Activated naive CD4-positive, alpha-beta T cell treated with anti-CD3 and anti-CD28 coated beads for 36 hours (primary cell): ENCODE measurements at regions not wholly inside any gene's neighbourhood (a gene's known extent, or its start where the extent isn't known, plus 50 kb on each side); places are given as distances from the start of the nearest gene placed in this dataset.

Experiments
- CTCF ChIA-PET: fragments of 350-600 bp; sonication (Branson Sonifier 250); formaldehyde crosslinking; loops from one replicate; lab custom pipeline; 2021; ENCODE audit warnings: antibody characterized with exemption; lab: Charles Lee
- DNase-seq: peaks from one replicate; pipeline ENCODE4 v3.0.0-alpha.2; 2020
- H3K27ac Mint-ChIP-seq: one replicate; pipeline ENCODE4 v1.8.0; 2021; ENCODE audit warnings: mild to moderate bottlenecking, mixed read lengths
- H3K27me3 Mint-ChIP-seq: one replicate; pipeline ENCODE4 v1.8.0; 2021; ENCODE audit warnings: low read depth, mixed read lengths
- H3K36me3 Mint-ChIP-seq: one replicate; pipeline ENCODE4 v1.8.0; 2021; ENCODE audit warnings: low read depth, mixed read lengths
- H3K4me1 Mint-ChIP-seq: one replicate; pipeline ENCODE4 v1.8.0; 2021; ENCODE audit warnings: low read depth, mixed read lengths
- H3K4me3 Mint-ChIP-seq: one replicate; pipeline ENCODE4 v1.8.0; 2021; ENCODE audit warnings: mild to moderate bottlenecking, moderate library complexity, mixed read lengths
- H3K9me3 Mint-ChIP-seq: one replicate; pipeline ENCODE4 v1.8.0; 2021; ENCODE audit warnings: mixed read lengths
- intact Hi-C: fragments of 100-400 bp; cut with micrococcal nuclease; formaldehyde crosslinking; loops from one replicate; pipeline ENCODE4 v1.15.1; 2023

GRCh38 chr11:105219670-105220069 is 80.1 kb upstream of the CARD18 start:
- no peaks in the 10 kb centered on the region for H3K4me1 Mint-ChIP-seq
- peaks cover 4% of the 10 kb centered on the region for H3K27me3 Mint-ChIP-seq
- CTCF ChIA-PET, result interaction anchor here (1.5 kb wide), 1 partner anchor 10 kb away, joined by 4 read pairs; no protein-coding TSS in a partner anchor
- no peaks in the 10 kb centered on the region for H3K36me3 Mint-ChIP-seq
- intact Hi-C loops, result no loop called here
- H3K9me3 Mint-ChIP-seq, result no peaks in the 10 kb centered on the region
- H3K4me3 Mint-ChIP-seq, result no peak overlapping the region
- no peak overlapping the region for H3K27ac Mint-ChIP-seq
- no peak for DNase-seq

DNA sequence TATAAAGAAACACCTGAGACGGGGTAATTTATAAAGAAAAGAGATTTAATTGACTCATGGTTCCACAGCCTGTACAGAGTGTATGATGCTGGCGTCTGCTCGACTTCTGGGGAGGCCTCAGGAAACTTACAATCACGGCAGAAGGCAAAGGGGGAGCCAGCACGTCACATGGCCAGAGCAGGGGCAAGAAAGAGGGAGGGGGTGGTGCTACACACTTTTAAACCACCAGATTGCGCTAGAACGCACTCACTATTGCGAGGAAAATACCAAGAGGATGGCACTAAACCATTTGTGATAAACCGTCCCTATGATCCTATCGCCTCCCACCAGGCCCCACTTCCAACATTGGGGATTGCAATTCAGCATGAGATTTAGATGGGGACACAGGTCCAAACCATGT is 79.7 kb upstream of the CARD18 start:
- Mint-ChIP-seq H3K9me3 (no peaks in the 10 kb centered on the region), H3K27ac (no peak overlapping the region), H3K36me3 (no peaks in the 10 kb centered on the region), H3K27me3 (peaks cover 4% of the 10 kb centered on the region), H3K4me3 (no peak overlapping the region), H3K4me1 (no peaks in the 10 kb centered on the region)
- CTCF ChIA-PET, result interaction anchor here (1.5 kb wide), 1 partner anchor 10 kb away, joined by 4 read pairs; no protein-coding TSS in a partner anchor
- intact Hi-C loops, result no loop called here
- peak; percentile 6 for DNase-seq

DNA sequence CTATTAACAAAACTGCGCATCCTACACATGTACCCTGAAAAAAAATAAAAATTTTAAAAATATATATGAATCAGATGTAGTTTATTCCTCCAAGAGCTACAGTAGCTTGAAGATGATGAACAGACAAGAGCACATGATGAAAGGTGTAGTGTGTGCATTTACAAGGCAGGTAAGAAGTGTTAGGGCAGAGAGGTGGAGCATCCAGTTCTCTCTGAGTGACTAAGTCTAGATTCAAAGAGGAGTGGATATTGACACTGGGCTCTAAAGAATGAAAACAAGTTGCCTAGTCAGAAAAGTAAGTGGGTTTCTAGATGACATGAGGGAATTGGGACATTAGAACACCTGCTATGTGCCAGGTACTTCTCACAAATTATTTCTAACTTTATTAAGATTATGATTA is 76.0 kb upstream of the CARD18 start:
- Mint-ChIP-seq H3K4me3 (no peak overlapping the region), H3K4me1 (no peaks in the 10 kb centered on the region), H3K27me3 (peaks cover 4% of the 10 kb centered on the region), H3K9me3 (no peaks in the 10 kb centered on the region), H3K36me3 (no peaks in the 10 kb centered on the region), H3K27ac (no peak overlapping the region)
- intact Hi-C loops, result no loop called here
- CTCF ChIA-PET, result no interaction called here
- no peak for DNase-seq

GRCh38 chr11:105211806-105212554 is 72.4 kb upstream of the CARD18 start:
- Mint-ChIP-seq H3K27me3 (peaks cover 2% of the 10 kb centered on the region), H3K36me3 (no peaks in the 10 kb centered on the region), H3K9me3 (no peaks in the 10 kb centered on the region), H3K4me3 (no peak overlapping the region), H3K4me1 (no peaks in the 10 kb centered on the region), H3K27ac (no peak overlapping the region)
- DNase-seq, result no peak
- intact Hi-C loops, result no loop called here
- CTCF ChIA-PET, result no interaction called here

GRCh38 chr11:105208019-105208418 is 68.5 kb upstream of the CARD18 start:
- CTCF ChIA-PET, result no interaction called here
- H3K9me3 Mint-ChIP-seq, result no peaks in the 10 kb centered on the region
- H3K4me1 Mint-ChIP-seq, result peaks cover 7% of the 10 kb centered on the region
- H3K27me3 Mint-ChIP-seq, result no peaks in the 10 kb centered on the region
- no peaks in the 10 kb centered on the region for H3K36me3 Mint-ChIP-seq
- no peak for DNase-seq
- no peak overlapping the region for H3K4me3 Mint-ChIP-seq
- H3K27ac Mint-ChIP-seq, result no peak overlapping the region
- intact Hi-C loops, result no loop called here

DNA sequence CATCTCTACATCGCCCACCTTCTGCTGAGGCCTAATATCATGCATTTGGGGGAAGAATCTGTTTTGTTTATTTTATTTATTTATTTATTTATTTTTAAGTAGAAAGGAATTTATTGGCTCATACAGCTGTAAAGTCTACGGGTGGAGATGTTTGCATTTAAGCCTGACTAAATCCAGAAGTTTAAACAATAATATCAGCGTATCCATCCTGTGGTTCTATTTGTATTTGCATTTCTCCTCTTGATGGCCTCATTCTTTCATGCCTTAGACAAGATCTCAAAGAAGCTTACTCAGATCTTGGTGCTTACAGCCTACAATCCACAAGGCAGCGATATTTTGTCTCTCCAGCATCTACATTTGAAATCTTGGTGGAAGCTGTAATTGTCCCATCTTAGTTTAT is 67.1 kb upstream of the CARD18 start:
- H3K4me3 Mint-ChIP-seq, result no peak overlapping the region
- H3K27ac Mint-ChIP-seq, result no peak overlapping the region
- CTCF ChIA-PET, result no interaction called here
- no peaks in the 10 kb centered on the region for H3K36me3 Mint-ChIP-seq
- intact Hi-C loops, result no loop called here
- H3K27me3 Mint-ChIP-seq, result no peaks in the 10 kb centered on the region
- no peak for DNase-seq
- H3K9me3 Mint-ChIP-seq, result no peaks in the 10 kb centered on the region
- peaks cover 16% of the 10 kb centered on the region for H3K4me1 Mint-ChIP-seq

- no peaks in the 10 kb centered on the region for H3K36me3 Mint-ChIP-seq
- CTCF ChIA-PET, result no interaction called here
- no peak overlapping the region for H3K4me3 Mint-ChIP-seq
Observed at GRCh38 chr11:105204636-105205035, 65.1 kb upstream of the CARD18 start.

GRCh38 chr11:105203569-105204240 is 64.1 kb upstream of the CARD18 start:
- Mint-ChIP-seq H3K4me3 (no peak overlapping the region), H3K27me3 (no peaks in the 10 kb centered on the region), H3K9me3 (no peaks in the 10 kb centered on the region), H3K27ac (no peak overlapping the region), H3K36me3 (no peaks in the 10 kb centered on the region), H3K4me1 (peaks cover 16% of the 10 kb centered on the region)
- CTCF ChIA-PET, result no interaction called here
- DNase-seq, result no peak
- intact Hi-C loops, result loop anchor here (1.0 to 2.0 kb wide), 2 partner anchors 94 to 499 kb away; no protein-coding TSS in a partner anchor

More at GRCh38 chr11:105204636-105205035, 65.1 kb upstream of the CARD18 start:
- H3K9me3 Mint-ChIP-seq, result no peaks in the 10 kb centered on the region
- DNase-seq, result no peak
- no peak overlapping the region for H3K27ac Mint-ChIP-seq
- H3K27me3 Mint-ChIP-seq, result no peaks in the 10 kb centered on the region
- intact Hi-C loops, result no loop called here
- H3K4me1 Mint-ChIP-seq, result peaks cover 16% of the 10 kb centered on the region

DNA sequence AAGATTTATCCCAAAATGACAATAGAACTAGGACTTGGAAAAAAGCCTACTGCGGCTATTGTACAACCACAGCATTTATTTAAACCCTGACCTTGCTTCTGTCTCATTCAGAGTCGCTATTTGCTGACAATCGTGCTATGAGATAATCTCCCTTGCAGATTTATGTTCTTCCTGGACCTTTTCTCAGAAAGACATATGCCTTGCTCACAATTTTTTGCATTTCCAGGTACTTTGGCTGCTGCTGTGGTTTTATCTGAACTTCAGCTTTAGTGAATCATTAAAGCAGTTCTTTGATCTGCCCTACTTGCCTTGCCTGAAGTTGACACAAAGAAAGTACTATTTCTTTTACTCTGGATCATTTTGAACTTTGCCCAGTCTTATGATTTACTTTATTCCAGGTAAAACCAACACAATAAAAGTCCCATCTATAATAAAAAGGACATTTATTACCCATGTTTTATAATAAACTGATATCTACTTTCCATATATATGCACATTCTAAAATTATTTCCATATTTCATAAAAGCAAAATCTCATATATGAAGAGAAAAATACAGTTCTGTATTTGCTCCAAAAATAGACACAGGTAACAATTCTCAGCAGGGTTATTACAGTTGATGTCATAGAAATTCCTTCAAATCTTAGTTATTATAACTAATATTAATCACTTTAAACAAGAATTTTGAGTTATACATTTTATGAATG is 63.4 kb upstream of the CARD18 start:
- CTCF ChIA-PET, result no interaction called here
- H3K27me3 Mint-ChIP-seq, result no peaks in the 10 kb centered on the region
- no peaks in the 10 kb centered on the region for H3K9me3 Mint-ChIP-seq
- peak; percentile 32 for DNase-seq
- no peaks in the 10 kb centered on the region for H3K36me3 Mint-ChIP-seq
- H3K4me3 Mint-ChIP-seq, result no peak overlapping the region
- peak overlapping the region; percentile 15 for H3K27ac Mint-ChIP-seq
- H3K4me1 Mint-ChIP-seq, result peaks cover 16% of the 10 kb centered on the region
- intact Hi-C loops, result loop anchor here (1.0 to 2.0 kb wide), 2 partner anchors 94 to 498 kb away; no protein-coding TSS in a partner anchor

DNA sequence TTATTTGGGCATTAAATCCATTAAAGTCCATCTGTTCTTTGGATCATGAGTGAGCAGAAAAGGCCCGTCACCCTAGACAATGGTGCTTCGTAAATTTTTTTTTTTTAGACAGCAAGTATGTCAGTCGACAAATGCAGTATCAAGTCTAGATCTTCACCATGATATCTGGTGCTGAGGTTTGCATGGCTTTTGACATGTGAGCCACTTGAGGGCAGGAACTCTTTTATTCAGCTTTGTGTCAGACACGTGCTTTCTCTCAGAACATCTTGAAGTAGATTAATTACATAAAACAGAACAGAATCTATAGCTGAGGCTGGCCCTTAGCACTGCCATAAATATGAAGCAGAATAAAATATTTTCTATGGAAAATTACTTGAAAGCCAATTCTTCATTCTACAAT is 62.9 kb upstream of the CARD18 start:
- Mint-ChIP-seq H3K27ac (no peak overlapping the region), H3K4me1 (peaks cover 16% of the 10 kb centered on the region), H3K9me3 (no peaks in the 10 kb centered on the region), H3K4me3 (no peak overlapping the region), H3K36me3 (no peaks in the 10 kb centered on the region), H3K27me3 (no peaks in the 10 kb centered on the region)
- intact Hi-C loops, result loop anchor here (2.0 kb wide), 1 partner anchor 498 kb away; no protein-coding TSS in a partner anchor
- no peak for DNase-seq
- CTCF ChIA-PET, result interaction anchor here (0.6 kb wide), 1 partner anchor 578 kb away, joined by 7 read pairs; no protein-coding TSS in a partner anchor

- intact Hi-C loops, result no loop called here
- DNase-seq, result no peak
- Mint-ChIP-seq H3K9me3 (no peaks in the 10 kb centered on the region), H3K4me1 (peaks cover 16% of the 10 kb centered on the region), H3K27ac (no peak overlapping the region), H3K4me3 (no peak overlapping the region), H3K36me3 (no peaks in the 10 kb centered on the region), H3K27me3 (no peaks in the 10 kb centered on the region)
- CTCF ChIA-PET, result no interaction called here
Observed at GRCh38 chr11:105201166-105201565, 61.6 kb upstream of the CARD18 start.

DNA sequence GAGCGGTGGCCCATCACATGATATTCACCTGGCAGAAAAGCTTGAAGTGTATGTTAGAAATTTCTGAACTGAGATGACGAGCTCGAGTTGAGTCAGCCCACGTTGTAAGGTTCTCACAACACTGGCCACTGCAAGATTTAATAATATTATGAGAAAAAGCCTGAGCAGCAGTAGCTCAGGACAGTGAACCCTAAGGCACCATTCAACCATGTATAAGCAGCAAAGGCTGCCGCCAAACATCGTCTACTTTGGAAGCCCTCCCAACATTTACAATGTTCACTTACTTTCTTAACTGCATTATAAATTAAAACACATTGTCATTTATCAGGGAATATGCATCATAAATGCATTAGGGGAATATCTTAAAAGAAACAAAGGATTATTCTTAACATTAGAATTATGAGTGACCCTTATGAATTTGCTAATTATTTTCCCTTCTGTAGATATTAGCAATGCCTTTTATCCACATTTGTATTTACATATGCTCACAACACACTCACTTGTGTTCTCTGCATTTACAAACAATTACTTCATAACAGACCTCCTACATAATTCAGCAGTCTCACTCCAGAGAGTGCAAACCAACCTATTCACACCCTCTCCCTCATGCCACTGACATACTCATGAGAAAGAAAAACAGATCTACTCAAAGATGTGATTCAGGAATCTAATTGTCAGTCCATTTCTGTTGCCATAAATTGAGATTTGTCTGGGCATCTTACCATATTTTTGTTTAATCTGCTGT is 57.7 kb upstream of the CARD18 start:
- Mint-ChIP-seq H3K36me3 (no peaks in the 10 kb centered on the region), H3K4me1 (peaks cover under 1% of the 10 kb centered on the region)
- CTCF ChIA-PET, result no interaction called here

More for the DNA sequence above, 57.7 kb upstream of the CARD18 start:
- H3K4me3 Mint-ChIP-seq, result no peak overlapping the region
- H3K9me3 Mint-ChIP-seq, result no peaks in the 10 kb centered on the region
- H3K27me3 Mint-ChIP-seq, result no peaks in the 10 kb centered on the region
- no peak overlapping the region for H3K27ac Mint-ChIP-seq
- no peak for DNase-seq
- intact Hi-C loops, result no loop called here
